ENCODE measurements at regions not wholly inside any gene's neighbourhood (a gene's known extent, or its start where the extent isn't known, plus 50 kb on each side); places are given as distances from the start of the nearest gene placed in this dataset.

- TF ChIP-seq POLR2AphosphoS5 (IDR thresholded peaks at IDR 0.05) (peak; percentile 73 to 91 (median 81)), CTCF (IDR thresholded peaks at IDR 0.05) (no peak), EP300 (IDR thresholded peaks at IDR 0.05) (no peak), POLR2A (IDR thresholded peaks at IDR 0.05) (no peak)
Observed at GRCh38 chr10:4733150-4733842, 92.7 kb upstream of the AKR1E2 start.
